ENCODE measurements at regions not wholly inside any gene's neighbourhood (a gene's known extent, or its start where the extent isn't known, plus 50 kb on each side); places are given as distances from the start of the nearest gene placed in this dataset.

GRCh38 chr5:124257048-124257447 is 489.4 kb downstream of the ZNF608 start:
- H3K27me3 ChIP-seq (ENCODE audit: control insufficient read depth, insufficient read depth, low read length), result no peaks in the 10 kb centered on the region
- no peak for TF ChIP-seq CTCF (IDR thresholded peaks at IDR 0.05; ENCODE audit: insufficient read depth, low read depth, low read length)
- no peak overlapping the region for H3K4me3 ChIP-seq (ENCODE audit: low read depth, low read length)
- no peak for DNase-seq (ENCODE audit: low read depth)
- POLR2A ChIA-PET, result no interaction called here
- no peaks in the 10 kb centered on the region for H3K36me3 ChIP-seq (ENCODE audit: control insufficient read depth, insufficient read depth, low read length)
- CTCF ChIA-PET, result no interaction called here

GRCh38 chr5:124253203-124253810 is 493.1 kb downstream of the ZNF608 start:
- CTCF ChIA-PET, result interaction anchor here (0.9 kb wide), 1 partner anchor 9 kb away, joined by 3 read pairs; no protein-coding TSS in a partner anchor
- no peak overlapping the region for H3K4me3 ChIP-seq (ENCODE audit: low read depth, low read length)
- H3K36me3 ChIP-seq (ENCODE audit: control insufficient read depth, insufficient read depth, low read length), result no peaks in the 10 kb centered on the region
- TF ChIP-seq CTCF (IDR thresholded peaks at IDR 0.05; ENCODE audit: insufficient read depth, low read depth, low read length), result no peak
- no peak for DNase-seq (ENCODE audit: low read depth)
- no peaks in the 10 kb centered on the region for H3K27me3 ChIP-seq (ENCODE audit: control insufficient read depth, insufficient read depth, low read length)
- POLR2A ChIA-PET, result no interaction called here

GRCh38 chr5:124252747-124253146 is 493.7 kb downstream of the ZNF608 start:
- H3K27me3 ChIP-seq (ENCODE audit: control insufficient read depth, insufficient read depth, low read length), result no peaks in the 10 kb centered on the region
- TF ChIP-seq CTCF (IDR thresholded peaks at IDR 0.05; ENCODE audit: insufficient read depth, low read depth, low read length), result no peak
- ChIA-PET POLR2A (no interaction called here), CTCF (no interaction called here)
- DNase-seq (ENCODE audit: low read depth), result no peak
- H3K4me3 ChIP-seq (ENCODE audit: low read depth, low read length), result no peak overlapping the region
- H3K36me3 ChIP-seq (ENCODE audit: control insufficient read depth, insufficient read depth, low read length), result no peaks in the 10 kb centered on the region

- Histone ChIP-seq H3K4me3 (ENCODE audit: low read depth, low read length) (no peak overlapping the region), H3K36me3 (ENCODE audit: control insufficient read depth, insufficient read depth, low read length) (no peaks in the 10 kb centered on the region), H3K27me3 (ENCODE audit: control insufficient read depth, insufficient read depth, low read length) (no peaks in the 10 kb centered on the region)
- TF ChIP-seq CTCF (IDR thresholded peaks at IDR 0.05; ENCODE audit: insufficient read depth, low read depth, low read length), result no peak
- DNase-seq (ENCODE audit: low read depth), result no peak
- CTCF ChIA-PET, result no interaction called here
- POLR2A ChIA-PET, result no interaction called here
Measured at GRCh38 chr5:124252191-124252638, 494.2 kb downstream of the ZNF608 start.

GRCh38 chr5:124245276-124245675 is 501.2 kb downstream of the ZNF608 start:
- Histone ChIP-seq H3K4me3 (ENCODE audit: low read depth, low read length) (no peak overlapping the region), H3K36me3 (ENCODE audit: control insufficient read depth, insufficient read depth, low read length) (no peaks in the 10 kb centered on the region), H3K27me3 (ENCODE audit: control insufficient read depth, insufficient read depth, low read length) (no peaks in the 10 kb centered on the region)
- CTCF ChIA-PET, result interaction anchor here (0.6 kb wide), 1 partner anchor 267 kb away, joined by 3 read pairs; no protein-coding TSS in a partner anchor
- TF ChIP-seq CTCF (IDR thresholded peaks at IDR 0.05; ENCODE audit: insufficient read depth, low read depth, low read length), result no peak
- DNase-seq (ENCODE audit: low read depth), result no peak
- POLR2A ChIA-PET, result no interaction called here
